SK-N-SH (cell line): ENCODE measurements at regions not wholly inside any gene's neighbourhood (a gene's known extent, or its start where the extent isn't known, plus 50 kb on each side); places are given as distances from the start of the nearest gene placed in this dataset.

Experiments
- CTCF ChIA-PET: fragments of 300-600, 350-600 bp; formaldehyde crosslinking; extraction: SDS; loops from one replicate; lab custom pipeline; 2021; lab: Yijun Ruan, JAX
- POLR2A ChIA-PET: fragments of 350-600 bp; sonication (Branson Sonifier 250); formaldehyde crosslinking; extraction: SDS; loops from one replicate; lab custom pipeline; 2020; ENCODE audit warnings: antibody characterized with exemption, inconsistent platforms; lab: Yijun Ruan, JAX
- DNase-seq: peaks from one replicate; pipeline ENCODE4 v3.0.0; 2012
- H2AFZ ChIP-seq: fragments of 200-600 bp; sonication (generic); 2 replicates; pipeline ENCODE4 v1.8.1; 2016; ENCODE audit warnings: antibody characterized with exemption, mild to moderate bottlenecking, low read depth
- H3F3A ChIP-seq: fragments of 200-600 bp; sonication (generic); replicated peaks from 2 replicates; pipeline ENCODE3; 2016; ENCODE audit warnings: antibody characterized with exemption, mild to moderate bottlenecking; ENCODE audit not compliant: insufficient read depth
- H3K27ac ChIP-seq, 2 experiments: fragments of 200-500 bp in 1 of 2; fragments of 200-600 bp in 1 of 2; sonication (Bioruptor generic) in 1 of 2; sonication (generic), shearing (Covaris generic) in 1 of 2; 2 replicates each; pipeline versions ENCODE4 v1.5.1 to v1.6.1; 2014 to 2016; ENCODE audit warnings: low read depth in 2 of 2, inconsistent platforms in 1 of 2, low read length in 1 of 2, mild to moderate bottlenecking in 1 of 2, mixed read lengths in 1 of 2
- H3K27me3 ChIP-seq: fragments of 200-600 bp; sonication (generic), shearing (Covaris generic); 2 replicates; pipeline ENCODE4 v1.6.1; 2016; ENCODE audit warnings: mixed run types; ENCODE audit not compliant: insufficient read depth
- H3K36me3 ChIP-seq, 2 experiments: fragments of 200-500 bp in 1 of 2; fragments of 200-600 bp in 1 of 2; sonication (Bioruptor generic) in 1 of 2; sonication (generic) in 1 of 2; replicated peaks in 1 of 2; 2 replicates each; pipeline versions ENCODE3 to v1.5.1; 2014 to 2016; ENCODE audit warnings: low read length in 1 of 2, mild to moderate bottlenecking in 1 of 2; ENCODE audit not compliant: insufficient read depth in 2 of 2, control insufficient read depth in 1 of 2
- H3K4me1 ChIP-seq, 2 experiments: fragments of 200-500 bp in 1 of 2; fragments of 200-600 bp in 1 of 2; sonication (Bioruptor generic) in 1 of 2; sonication (generic), shearing (Covaris generic) in 1 of 2; 2 replicates each; pipeline versions ENCODE4 v1.5.1 to v1.6.1; 2014 to 2016; ENCODE audit warnings: low read depth in 1 of 2, low read length in 1 of 2, mixed run types in 1 of 2; ENCODE audit not compliant: insufficient read depth in 2 of 2, control insufficient read depth in 1 of 2
- H3K4me2 ChIP-seq: fragments of 200-600 bp; sonication (generic), shearing (Covaris generic); 2 replicates; pipeline ENCODE4 v1.6.1; 2017; ENCODE audit warnings: mixed run types
- H3K4me3 ChIP-seq, 2 experiments: fragments of 200-500 bp in 1 of 2; fragments of 200-600 bp in 1 of 2; sonication (Bioruptor generic) in 1 of 2; sonication (generic), shearing (Covaris generic) in 1 of 2; 2 replicates each; pipeline versions ENCODE4 v1.5.1 to v1.8.1; 2014 to 2016; ENCODE audit warnings: low read depth in 2 of 2, inconsistent platforms in 1 of 2, low read length in 1 of 2, mild to moderate bottlenecking in 1 of 2, mixed read lengths in 1 of 2, moderate library complexity in 1 of 2
- H3K79me2 ChIP-seq: fragments of 200-600 bp; sonication (generic); 2 replicates; pipeline ENCODE4 v1.8.1; 2017; ENCODE audit warnings: mild to moderate bottlenecking; ENCODE audit not compliant: insufficient read depth
- H3K9ac ChIP-seq: fragments of 200-600 bp; sonication (generic); 2 replicates; pipeline ENCODE4 v1.6.1; 2017; ENCODE audit warnings: mixed run types
- H3K9me2 ChIP-seq: fragments of 200-600 bp; sonication (generic); 2 replicates; pipeline ENCODE4 v1.6.1; 2017; ENCODE audit warnings: mixed run types
- H3K9me3 ChIP-seq: fragments of 200-600 bp; sonication (generic); 2 replicates; pipeline ENCODE4 v1.6.1; 2017; ENCODE audit warnings: mixed run types, mild to moderate bottlenecking, moderate library complexity
- H4K20me1 ChIP-seq: fragments of 200-600 bp; sonication (generic); 2 replicates; pipeline ENCODE4 v1.6.1; 2017; ENCODE audit warnings: mild to moderate bottlenecking, mixed run types; ENCODE audit not compliant: insufficient read depth
- CHD2 ChIP-seq: fragments of 150-350 bp; IDR thresholded peaks from 2 replicates; pipeline ENCODE4 v1.6.1; 2018; ENCODE audit warnings: low read length; ENCODE audit not compliant: partially characterized antibody
- EP300 ChIP-seq, 2 experiments: IDR thresholded peaks; 2 replicates each; pipeline versions ENCODE4 v1.4.0 to v1.6.1; 2012; ENCODE audit warnings: borderline replicate concordance in 1 of 2, low read depth in 1 of 2, low read length in 1 of 2
- FOSL2 ChIP-seq: IDR thresholded peaks from 2 replicates; pipeline ENCODE4 v1.4.0; 2012; ENCODE audit warnings: low read depth, mild to moderate bottlenecking, moderate library complexity, borderline replicate concordance
- FOXJ3 ChIP-seq: sonication (generic); formaldehyde crosslinking; IDR thresholded peaks from 2 replicates; pipeline ENCODE4 v1.5.1; 2020; ENCODE audit warnings: mild to moderate bottlenecking, missing genetic modification reagents
- GATA2 ChIP-seq: sonication (generic); formaldehyde crosslinking; IDR thresholded peaks from 2 replicates; pipeline ENCODE4 v1.5.0; 2020; ENCODE audit warnings: mild to moderate bottlenecking, missing genetic modification reagents
- JUND ChIP-seq: IDR thresholded peaks from 2 replicates; pipeline ENCODE4 v1.4.0; 2012
- MEF2A ChIP-seq: IDR thresholded peaks from 2 replicates; pipeline ENCODE4 v1.4.0; 2012; ENCODE audit warnings: low read depth, borderline replicate concordance
- RCOR1 ChIP-seq: fragments of 150-350 bp; IDR thresholded peaks from 2 replicates; pipeline ENCODE4 v1.6.1; 2017; ENCODE audit warnings: antibody characterized with exemption, low read length
- TAF1 ChIP-seq: IDR thresholded peaks from 2 replicates; pipeline ENCODE4 v1.6.1; 2012; ENCODE audit warnings: low read depth, mild to moderate bottlenecking, low read length, moderate library complexity, borderline replicate concordance
- YY1 ChIP-seq: IDR thresholded peaks from 2 replicates; pipeline ENCODE4 v1.4.0; 2012; ENCODE audit warnings: low read depth, mild to moderate bottlenecking
- WGBS: methylation state at CpG from one replicate; pipeline ENCODE4 v1.1.6; 2017; ENCODE audit warnings: low lambda C conversion rate; 5-methylcytosine and 5-hydroxymethylcytosine counted together
- TF ChIP-seq, protein P1 (sequence below): IDR thresholded peaks from 2 replicates; pipeline ENCODE4; 2012
- TF ChIP-seq, protein P2 (sequence below): IDR thresholded peaks from 2 replicates; pipeline ENCODE4 v1.4.0; 2012; ENCODE audit warnings: low read depth, borderline replicate concordance
- TF ChIP-seq, protein P3 (sequence below): fragments of 150-350 bp; IDR thresholded peaks from 2 replicates; pipeline ENCODE4 v1.6.1; 2016; ENCODE audit warnings: mild to moderate bottlenecking, low read depth, low read length
- TF ChIP-seq, protein P4 (sequence below): IDR thresholded peaks from 2 replicates; pipeline ENCODE4 v1.4.0; 2012; ENCODE audit warnings: low read depth

DNA sequence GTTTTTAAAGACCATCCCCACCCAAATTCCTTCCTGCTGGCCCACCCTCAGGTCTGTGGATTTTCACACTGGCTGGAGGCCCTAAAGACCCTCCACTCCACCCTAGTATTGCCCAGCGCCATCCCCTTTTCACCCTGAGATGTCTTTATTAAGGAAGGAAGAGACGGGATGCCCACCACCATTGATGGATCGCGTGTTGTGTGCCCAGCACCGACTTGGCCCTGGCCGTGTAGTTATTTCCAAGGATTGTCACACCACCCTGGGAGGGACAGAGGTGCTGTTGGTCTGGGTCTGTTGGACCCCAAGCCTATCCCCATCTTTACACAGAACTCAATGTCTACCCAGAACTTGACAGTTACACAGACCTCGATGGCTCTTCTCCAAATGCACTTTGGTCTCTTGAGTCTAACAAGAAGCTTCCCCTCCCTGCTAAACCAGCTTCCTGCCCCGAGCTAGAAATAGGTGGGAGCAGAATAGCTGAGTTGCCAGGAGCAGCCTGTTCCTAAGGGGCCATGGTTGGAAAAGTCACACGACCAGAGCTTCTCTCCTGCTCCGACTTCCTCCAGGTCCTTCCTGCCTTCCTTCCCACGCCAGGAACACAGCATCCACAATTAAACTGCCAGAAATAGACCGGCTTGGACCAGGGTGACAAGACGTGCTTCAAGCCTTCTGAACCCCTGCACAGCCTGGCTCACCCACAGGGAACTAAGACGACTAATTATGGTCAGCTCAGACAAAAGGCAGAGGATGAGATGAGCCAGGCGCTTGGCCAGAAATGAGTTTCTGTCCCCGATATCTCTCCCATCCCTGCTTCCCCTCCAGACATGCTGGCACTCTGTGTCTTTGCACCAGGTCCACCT lies 139.5 kb upstream of the CHST15 start:
- Histone ChIP-seq H3K4me2 (no peak overlapping the region), H3K27ac (peak overlapping the region in 1 of 2 experiments; percentile 47; a peak in 2 of 4 replicates), H3K9me3 (no peaks in the 10 kb centered on the region), H3K27me3 (no peaks in the 10 kb centered on the region), H4K20me1 (no peaks in the 10 kb centered on the region), H3K4me1 (peaks cover 0 to 28% of the 10 kb centered on the region in 2 experiments; a peak in 2 of 4 replicates), H3K4me3 (no peak overlapping the region), H2AFZ (no peak overlapping the region), H3K9me2 (no peaks in the 10 kb centered on the region), H3K36me3 (no peaks in the 10 kb centered on the region), H3K79me2 (no peaks in the 10 kb centered on the region), H3K9ac (no peak overlapping the region), H3F3A (no peaks in the 10 kb centered on the region)
- 35% methylated on average over 16 of the region's 16 CpGs for WGBS
- ChIA-PET CTCF (interaction anchor here (0.9 to 2.4 kb wide), 6 partner anchors 10 to 239 kb away, joined by 3 to 10 read pairs (median 4); no protein-coding TSS in a partner anchor), POLR2A (no interaction called here)
- DNase-seq = peak; percentile 80
- TF ChIP-seq FOSL2 (no peak), CHD2 (peak; percentile 15), MEF2A (no peak), EP300 (IDR thresholded peaks at IDR 0.05; ENCODE audit: borderline replicate concordance in 1 of 2, low read depth in 1 of 2, low read length in 1 of 2) (peak in 1 of 2 experiments; percentile 87; a peak in 2 of 4 replicates), JUND (no peak), FOXJ3 (CRISPR knock-in tag) (0 out of 2 replicates have a peak, but pooled peaks have one; percentile 74), RCOR1 (peak; percentile 84), YY1 (no peak), TAF1 (no peak), GATA2 (CRISPR knock-in tag) (peak; percentile 87)
- TF ChIP-seq, protein P1, sequence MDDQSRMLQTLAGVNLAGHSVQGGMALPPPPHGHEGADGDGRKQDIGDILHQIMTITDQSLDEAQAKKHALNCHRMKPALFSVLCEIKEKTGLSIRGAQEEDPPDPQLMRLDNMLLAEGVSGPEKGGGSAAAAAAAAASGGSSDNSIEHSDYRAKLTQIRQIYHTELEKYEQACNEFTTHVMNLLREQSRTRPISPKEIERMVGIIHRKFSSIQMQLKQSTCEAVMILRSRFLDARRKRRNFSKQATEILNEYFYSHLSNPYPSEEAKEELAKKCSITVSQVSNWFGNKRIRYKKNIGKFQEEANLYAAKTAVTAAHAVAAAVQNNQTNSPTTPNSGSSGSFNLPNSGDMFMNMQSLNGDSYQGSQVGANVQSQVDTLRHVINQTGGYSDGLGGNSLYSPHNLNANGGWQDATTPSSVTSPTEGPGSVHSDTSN = no peak
- TF ChIP-seq, protein P2, sequence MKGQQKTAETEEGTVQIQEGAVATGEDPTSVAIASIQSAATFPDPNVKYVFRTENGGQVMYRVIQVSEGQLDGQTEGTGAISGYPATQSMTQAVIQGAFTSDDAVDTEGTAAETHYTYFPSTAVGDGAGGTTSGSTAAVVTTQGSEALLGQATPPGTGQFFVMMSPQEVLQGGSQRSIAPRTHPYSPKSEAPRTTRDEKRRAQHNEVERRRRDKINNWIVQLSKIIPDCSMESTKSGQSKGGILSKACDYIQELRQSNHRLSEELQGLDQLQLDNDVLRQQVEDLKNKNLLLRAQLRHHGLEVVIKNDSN = no peak
- TF ChIP-seq, protein P3, sequence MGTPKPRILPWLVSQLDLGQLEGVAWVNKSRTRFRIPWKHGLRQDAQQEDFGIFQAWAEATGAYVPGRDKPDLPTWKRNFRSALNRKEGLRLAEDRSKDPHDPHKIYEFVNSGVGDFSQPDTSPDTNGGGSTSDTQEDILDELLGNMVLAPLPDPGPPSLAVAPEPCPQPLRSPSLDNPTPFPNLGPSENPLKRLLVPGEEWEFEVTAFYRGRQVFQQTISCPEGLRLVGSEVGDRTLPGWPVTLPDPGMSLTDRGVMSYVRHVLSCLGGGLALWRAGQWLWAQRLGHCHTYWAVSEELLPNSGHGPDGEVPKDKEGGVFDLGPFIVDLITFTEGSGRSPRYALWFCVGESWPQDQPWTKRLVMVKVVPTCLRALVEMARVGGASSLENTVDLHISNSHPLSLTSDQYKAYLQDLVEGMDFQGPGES = no peak
- TF ChIP-seq, protein P4, sequence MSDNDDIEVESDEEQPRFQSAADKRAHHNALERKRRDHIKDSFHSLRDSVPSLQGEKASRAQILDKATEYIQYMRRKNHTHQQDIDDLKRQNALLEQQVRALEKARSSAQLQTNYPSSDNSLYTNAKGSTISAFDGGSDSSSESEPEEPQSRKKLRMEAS = no peak
